Transverse colon (tissue), 3 donors: ENCODE measurements at regions not wholly inside any gene's neighbourhood (a gene's known extent, or its start where the extent isn't known, plus 50 kb on each side); places are given as distances from the start of the nearest gene placed in this dataset.

ENCODE experiments used
- CTCF ChIP-seq, 5 experiments: fragments of 200-600 bp in 3 of 5; fragments of 450-650 bp in 2 of 5; sonication (generic) in 3 of 5; IDR thresholded peaks; 1 replicate in 2 of 5; 2 replicates in 3 of 5; pipeline ENCODE4 v1.5.1; 2016 to 2017; ENCODE audit warnings: antibody characterized with exemption in 5 of 5, inconsistent platforms in 3 of 5, mild to moderate bottlenecking in 2 of 5, moderate library complexity in 1 of 5
- EP300 ChIP-seq: sonication (generic); formaldehyde crosslinking; IDR thresholded peaks from one replicate; pipeline ENCODE4 v1.6.1; 2017; ENCODE audit warnings: antibody characterized with exemption, low read depth

- TF ChIP-seq CTCF (IDR thresholded peaks at IDR 0.05), result no peak
- TF ChIP-seq EP300, result no peak
Observed at GRCh38 chr4:136769717-136770116, 762.6 kb downstream of the PCDH18 start.
